Mononuclear cell (primary cell): ENCODE measurements at regions not wholly inside any gene's neighbourhood (a gene's known extent, or its start where the extent isn't known, plus 50 kb on each side); places are given as distances from the start of the nearest gene placed in this dataset.

ENCODE experiments used
- H3K27me3 ChIP-seq: 2 replicates; pipeline ENCODE4 v1.6.0; 2011; ENCODE audit warnings: low read length, control low read depth; ENCODE audit not compliant: insufficient read depth
- H3K4me1 ChIP-seq: 2 replicates; pipeline ENCODE4 v1.5.1; 2011; ENCODE audit warnings: mild to moderate bottlenecking, low read length, control low read depth; ENCODE audit not compliant: insufficient read depth
- H3K4me3 ChIP-seq: 2 replicates; pipeline ENCODE4 v1.5.1; 2011; ENCODE audit warnings: mild to moderate bottlenecking, low read length, moderate library complexity
- H3K9me3 ChIP-seq: 2 replicates; pipeline ENCODE4 v1.5.1; 2011; ENCODE audit warnings: low read depth, mild to moderate bottlenecking, control low read depth, low read length

- H3K9me3 ChIP-seq, result no peaks in the 10 kb centered on the region
- H3K27me3 ChIP-seq, result no peaks in the 10 kb centered on the region
- H3K4me3 ChIP-seq, result no peak overlapping the region
- H3K4me1 ChIP-seq, result no peaks in the 10 kb centered on the region
These were observed 246.0 kb upstream of the TENM4 start for GRCh38 chr11:79686703-79687419.

GRCh38 chr11:79683930-79684329 is 243.1 kb upstream of the TENM4 start:
- Histone ChIP-seq H3K27me3 (no peaks in the 10 kb centered on the region), H3K4me1 (no peaks in the 10 kb centered on the region), H3K9me3 (no peaks in the 10 kb centered on the region), H3K4me3 (no peak overlapping the region)

- no peak overlapping the region for H3K4me3 ChIP-seq
- H3K9me3 ChIP-seq, result no peaks in the 10 kb centered on the region
- no peaks in the 10 kb centered on the region for H3K4me1 ChIP-seq
- H3K27me3 ChIP-seq, result no peaks in the 10 kb centered on the region
These were observed 238.1 kb upstream of the TENM4 start for GRCh38 chr11:79678780-79679452.

- H3K27me3 ChIP-seq, result no peaks in the 10 kb centered on the region
- H3K9me3 ChIP-seq, result no peaks in the 10 kb centered on the region
- no peak overlapping the region for H3K4me3 ChIP-seq
- no peaks in the 10 kb centered on the region for H3K4me1 ChIP-seq
These were observed 235.6 kb upstream of the TENM4 start for GRCh38 chr11:79676396-79676795.

GRCh38 chr11:79675081-79675480 is 234.3 kb upstream of the TENM4 start:
- Histone ChIP-seq H3K4me1 (no peaks in the 10 kb centered on the region), H3K4me3 (no peak overlapping the region), H3K27me3 (no peaks in the 10 kb centered on the region), H3K9me3 (no peaks in the 10 kb centered on the region)

GRCh38 chr11:79672786-79673185 is 232.0 kb upstream of the TENM4 start:
- no peaks in the 10 kb centered on the region for H3K9me3 ChIP-seq
- no peak overlapping the region for H3K4me3 ChIP-seq
- H3K27me3 ChIP-seq, result no peaks in the 10 kb centered on the region
- no peaks in the 10 kb centered on the region for H3K4me1 ChIP-seq

- H3K27me3 ChIP-seq, result no peaks in the 10 kb centered on the region
- H3K4me1 ChIP-seq, result no peaks in the 10 kb centered on the region
- H3K4me3 ChIP-seq, result no peak overlapping the region
- H3K9me3 ChIP-seq, result no peaks in the 10 kb centered on the region
These were observed 230.6 kb upstream of the TENM4 start for GRCh38 chr11:79671401-79671800.

- Histone ChIP-seq H3K9me3 (no peaks in the 10 kb centered on the region), H3K27me3 (no peaks in the 10 kb centered on the region), H3K4me3 (no peak overlapping the region), H3K4me1 (no peaks in the 10 kb centered on the region)
These were observed 230.1 kb upstream of the TENM4 start for GRCh38 chr11:79670882-79671281.

GRCh38 chr11:79668575-79668974 is 227.7 kb upstream of the TENM4 start:
- Histone ChIP-seq H3K27me3 (no peaks in the 10 kb centered on the region), H3K9me3 (no peaks in the 10 kb centered on the region), H3K4me1 (no peaks in the 10 kb centered on the region), H3K4me3 (no peak overlapping the region)

GRCh38 chr11:79667380-79667779 is 226.6 kb upstream of the TENM4 start:
- Histone ChIP-seq H3K9me3 (no peaks in the 10 kb centered on the region), H3K4me3 (no peak overlapping the region), H3K4me1 (no peaks in the 10 kb centered on the region), H3K27me3 (no peaks in the 10 kb centered on the region)

GRCh38 chr11:79663017-79663416 is 222.2 kb upstream of the TENM4 start:
- no peaks in the 10 kb centered on the region for H3K9me3 ChIP-seq
- H3K4me3 ChIP-seq, result no peak overlapping the region
- H3K4me1 ChIP-seq, result no peaks in the 10 kb centered on the region
- H3K27me3 ChIP-seq, result no peaks in the 10 kb centered on the region

GRCh38 chr11:79661373-79661772 is 220.5 kb upstream of the TENM4 start:
- Histone ChIP-seq H3K4me3 (no peak overlapping the region), H3K27me3 (no peaks in the 10 kb centered on the region), H3K9me3 (no peaks in the 10 kb centered on the region), H3K4me1 (no peaks in the 10 kb centered on the region)

- no peak overlapping the region for H3K4me3 ChIP-seq
- H3K4me1 ChIP-seq, result no peaks in the 10 kb centered on the region
- H3K9me3 ChIP-seq, result no peaks in the 10 kb centered on the region
- no peaks in the 10 kb centered on the region for H3K27me3 ChIP-seq
These were observed 208.1 kb upstream of the TENM4 start for GRCh38 chr11:79648766-79649520.

GRCh38 chr11:79637219-79637618 is 196.4 kb upstream of the TENM4 start:
- Histone ChIP-seq H3K4me3 (no peak overlapping the region), H3K27me3 (no peaks in the 10 kb centered on the region), H3K4me1 (no peaks in the 10 kb centered on the region), H3K9me3 (no peaks in the 10 kb centered on the region)

- no peaks in the 10 kb centered on the region for H3K4me1 ChIP-seq
- H3K9me3 ChIP-seq, result no peaks in the 10 kb centered on the region
- H3K27me3 ChIP-seq, result no peaks in the 10 kb centered on the region
- H3K4me3 ChIP-seq, result no peak overlapping the region
These were observed 194.1 kb upstream of the TENM4 start for GRCh38 chr11:79634905-79635304.
